ENCODE measurements at regions not wholly inside any gene's neighbourhood (a gene's known extent, or its start where the extent isn't known, plus 50 kb on each side); places are given as distances from the start of the nearest gene placed in this dataset.

GRCh38 chr9:78857373-78858225 lies 560.7 kb downstream of the PSAT1 start:
- Histone ChIP-seq H3K27ac (ENCODE audit: low read depth in 1 of 2, low read length in 2 of 2) (no peak overlapping the region), H3K4me3 (ENCODE audit: low read length in 2 of 2) (no peak overlapping the region), H3K9me3 (ENCODE audit: control insufficient read depth, low read length) (peaks cover 2% of the 10 kb centered on the region), H3K27me3 (ENCODE audit: control insufficient read depth in 1 of 2, insufficient read depth in 2 of 2, low read length in 1 of 2) (no peaks in the 10 kb centered on the region), H3K4me1 (ENCODE audit: control insufficient read depth in 1 of 2, insufficient read depth in 2 of 2, low read length in 2 of 2) (no peaks in the 10 kb centered on the region), H3K36me3 (ENCODE audit: control insufficient read depth in 1 of 2, insufficient read depth in 2 of 2, low read length in 1 of 2) (no peaks in the 10 kb centered on the region)
- 39 to 42% methylated on average over 23 of the region's 23 CpGs for WGBS, 2 donors
- no peak for ATAC-seq (ENCODE audit: low FRiP score)
- DNase-seq, result no peak
- intact Hi-C loops (cut with DNase I), result no loop called here

DNA sequence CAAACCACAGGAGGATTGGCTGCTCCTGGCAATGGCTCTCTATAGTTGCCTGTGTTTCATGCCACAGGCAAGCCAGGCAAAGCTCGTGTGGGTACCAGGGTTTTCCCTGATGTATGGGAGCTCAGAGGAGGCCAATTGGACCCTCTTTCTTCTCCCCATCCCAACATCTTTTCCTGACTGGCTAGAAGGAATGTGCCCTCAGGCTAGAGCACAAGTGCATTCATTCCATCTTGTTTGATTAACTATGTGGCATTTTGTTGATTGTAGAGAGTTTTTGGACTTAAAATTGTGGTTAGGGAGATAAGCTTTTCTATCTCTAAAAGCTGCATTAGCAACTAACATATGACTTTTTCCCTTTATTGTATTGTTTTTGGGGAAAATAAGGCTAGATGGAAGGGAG lies 561.3 kb downstream of the PSAT1 start:
- 8 to 33% methylated on average over 1 of the region's 1 CpG for WGBS, 2 donors
- intact Hi-C loops (cut with DNase I), result no loop called here
- Histone ChIP-seq H3K4me3 (ENCODE audit: low read length in 2 of 2) (no peak overlapping the region), H3K27ac (ENCODE audit: low read depth in 1 of 2, low read length in 2 of 2) (no peak overlapping the region), H3K4me1 (ENCODE audit: control insufficient read depth in 1 of 2, insufficient read depth in 2 of 2, low read length in 2 of 2) (no peaks in the 10 kb centered on the region), H3K36me3 (ENCODE audit: control insufficient read depth in 1 of 2, insufficient read depth in 2 of 2, low read length in 1 of 2) (no peaks in the 10 kb centered on the region), H3K27me3 (ENCODE audit: control insufficient read depth in 1 of 2, insufficient read depth in 2 of 2, low read length in 1 of 2) (no peaks in the 10 kb centered on the region), H3K9me3 (ENCODE audit: control insufficient read depth, low read length) (peaks cover 2% of the 10 kb centered on the region)
- ATAC-seq (ENCODE audit: low FRiP score) (no peak), DNase-seq (no peak)

DNA sequence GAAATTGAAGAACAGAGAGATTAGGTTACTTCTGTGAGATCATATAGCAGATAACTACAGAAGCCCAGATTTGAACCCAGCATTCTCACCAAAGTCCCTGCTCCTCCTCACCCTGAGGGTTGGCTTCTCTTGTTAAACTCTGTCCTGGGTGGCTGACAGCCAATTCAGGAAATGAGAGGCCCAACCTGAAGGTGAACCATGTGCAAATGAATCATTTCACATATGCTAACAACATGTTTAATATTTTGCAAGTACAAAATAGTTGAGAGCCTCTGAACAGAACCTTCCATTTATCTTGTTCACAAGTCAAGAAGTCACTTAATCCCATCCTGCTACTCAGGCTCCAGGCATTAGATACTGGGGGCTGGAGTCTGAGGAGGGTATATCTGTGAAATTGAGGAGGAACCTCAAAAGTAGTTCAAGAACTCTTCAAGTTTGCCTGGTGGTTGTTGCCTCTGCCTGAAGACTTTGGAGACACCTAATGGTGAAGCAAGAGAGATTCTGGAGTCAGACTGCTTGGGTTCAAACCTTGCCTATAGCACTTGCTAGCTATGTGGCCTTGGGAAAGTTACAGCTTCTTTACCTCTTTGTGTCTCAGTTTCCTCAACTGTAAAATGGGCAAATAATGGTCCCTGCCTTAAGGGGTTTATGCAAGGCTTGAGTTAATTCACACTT lies 564.0 kb downstream of the PSAT1 start:
- Histone ChIP-seq H3K27ac (ENCODE audit: low read depth in 1 of 2, low read length in 2 of 2) (no peak overlapping the region), H3K27me3 (ENCODE audit: control insufficient read depth in 1 of 2, insufficient read depth in 2 of 2, low read length in 1 of 2) (no peaks in the 10 kb centered on the region), H3K36me3 (ENCODE audit: control insufficient read depth in 1 of 2, insufficient read depth in 2 of 2, low read length in 1 of 2) (no peaks in the 10 kb centered on the region), H3K4me1 (ENCODE audit: control insufficient read depth in 1 of 2, insufficient read depth in 2 of 2, low read length in 2 of 2) (no peaks in the 10 kb centered on the region), H3K9me3 (ENCODE audit: control insufficient read depth, low read length) (peaks cover 2% of the 10 kb centered on the region), H3K4me3 (ENCODE audit: low read length in 2 of 2) (no peak overlapping the region)
- intact Hi-C loops (cut with DNase I), result no loop called here
- no peak for ATAC-seq (ENCODE audit: low FRiP score)
- DNase-seq, result no peak

DNA sequence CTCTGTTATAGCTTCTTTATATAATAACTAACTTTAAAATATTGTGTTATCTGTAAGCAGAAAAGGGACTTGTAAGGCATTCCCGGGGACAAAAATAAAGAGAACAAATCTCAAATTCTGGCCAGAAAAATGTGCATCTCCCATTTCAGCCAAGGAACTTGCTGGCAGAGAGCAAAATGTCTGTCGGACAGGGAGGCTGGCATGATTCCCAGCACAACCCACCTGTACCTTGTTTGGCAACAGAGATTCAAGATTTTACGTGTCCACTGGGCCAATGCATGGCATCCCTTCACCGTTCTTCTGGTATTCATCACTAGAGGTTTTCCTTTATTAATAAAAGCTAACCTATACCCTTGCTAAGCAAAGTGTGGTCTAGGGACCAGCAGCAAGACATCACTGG lies 566.6 kb downstream of the PSAT1 start:
- ATAC-seq (ENCODE audit: low FRiP score), result no peak
- Histone ChIP-seq H3K36me3 (ENCODE audit: control insufficient read depth in 1 of 2, insufficient read depth in 2 of 2, low read length in 1 of 2) (no peaks in the 10 kb centered on the region), H3K27ac (ENCODE audit: low read depth in 1 of 2, low read length in 2 of 2) (no peak overlapping the region), H3K27me3 (ENCODE audit: control insufficient read depth in 1 of 2, insufficient read depth in 2 of 2, low read length in 1 of 2) (no peaks in the 10 kb centered on the region), H3K4me1 (ENCODE audit: control insufficient read depth in 1 of 2, insufficient read depth in 2 of 2, low read length in 2 of 2) (no peaks in the 10 kb centered on the region), H3K4me3 (ENCODE audit: low read length in 2 of 2) (no peak overlapping the region), H3K9me3 (ENCODE audit: control insufficient read depth, low read length) (peaks cover 2% of the 10 kb centered on the region)
- no peak for DNase-seq
- intact Hi-C loops (cut with DNase I), result no loop called here
- 39 to 47% methylated on average over 4 of the region's 4 CpGs for WGBS, 2 donors

GRCh38 chr9:78865737-78866136 lies 568.8 kb downstream of the PSAT1 start:
- intact Hi-C loops (cut with DNase I), result no loop called here
- Histone ChIP-seq H3K27me3 (ENCODE audit: control insufficient read depth in 1 of 2, insufficient read depth in 2 of 2, low read length in 1 of 2) (no peaks in the 10 kb centered on the region), H3K36me3 (ENCODE audit: control insufficient read depth in 1 of 2, insufficient read depth in 2 of 2, low read length in 1 of 2) (no peaks in the 10 kb centered on the region), H3K9me3 (ENCODE audit: control insufficient read depth, low read length) (no peaks in the 10 kb centered on the region), H3K4me3 (ENCODE audit: low read length in 2 of 2) (no peak overlapping the region), H3K4me1 (ENCODE audit: control insufficient read depth in 1 of 2, insufficient read depth in 2 of 2, low read length in 2 of 2) (no peaks in the 10 kb centered on the region), H3K27ac (ENCODE audit: low read depth in 1 of 2, low read length in 2 of 2) (no peak overlapping the region)
- ATAC-seq (ENCODE audit: low FRiP score) (no peak), DNase-seq (no peak)
- WGBS, 2 donors, result 43 to 50% methylated on average over 2 of the region's 2 CpGs

- intact Hi-C loops (cut with DNase I), result no loop called here
- Histone ChIP-seq H3K9me3 (ENCODE audit: control insufficient read depth, low read length) (no peaks in the 10 kb centered on the region), H3K27me3 (ENCODE audit: control insufficient read depth in 1 of 2, insufficient read depth in 2 of 2, low read length in 1 of 2) (no peaks in the 10 kb centered on the region), H3K36me3 (ENCODE audit: control insufficient read depth in 1 of 2, insufficient read depth in 2 of 2, low read length in 1 of 2) (no peaks in the 10 kb centered on the region), H3K27ac (ENCODE audit: low read depth in 1 of 2, low read length in 2 of 2) (no peak overlapping the region), H3K4me3 (ENCODE audit: low read length in 2 of 2) (no peak overlapping the region), H3K4me1 (ENCODE audit: control insufficient read depth in 1 of 2, insufficient read depth in 2 of 2, low read length in 2 of 2) (no peaks in the 10 kb centered on the region)
- DNase-seq (peak in 1 of 2 donors; percentile 35), ATAC-seq (ENCODE audit: low FRiP score) (no peak)
- 18 to 23% methylated on average over 6 of the region's 6 CpGs for WGBS, 2 donors
These were observed 569.5 kb downstream of the PSAT1 start for GRCh38 chr9:78866207-78867132.

- DNase-seq (no peak), ATAC-seq (ENCODE audit: low FRiP score) (no peak)
- intact Hi-C loops (cut with DNase I), result no loop called here
These were observed 574.1 kb downstream of the PSAT1 start for GRCh38 chr9:78871086-78871451.

DNA sequence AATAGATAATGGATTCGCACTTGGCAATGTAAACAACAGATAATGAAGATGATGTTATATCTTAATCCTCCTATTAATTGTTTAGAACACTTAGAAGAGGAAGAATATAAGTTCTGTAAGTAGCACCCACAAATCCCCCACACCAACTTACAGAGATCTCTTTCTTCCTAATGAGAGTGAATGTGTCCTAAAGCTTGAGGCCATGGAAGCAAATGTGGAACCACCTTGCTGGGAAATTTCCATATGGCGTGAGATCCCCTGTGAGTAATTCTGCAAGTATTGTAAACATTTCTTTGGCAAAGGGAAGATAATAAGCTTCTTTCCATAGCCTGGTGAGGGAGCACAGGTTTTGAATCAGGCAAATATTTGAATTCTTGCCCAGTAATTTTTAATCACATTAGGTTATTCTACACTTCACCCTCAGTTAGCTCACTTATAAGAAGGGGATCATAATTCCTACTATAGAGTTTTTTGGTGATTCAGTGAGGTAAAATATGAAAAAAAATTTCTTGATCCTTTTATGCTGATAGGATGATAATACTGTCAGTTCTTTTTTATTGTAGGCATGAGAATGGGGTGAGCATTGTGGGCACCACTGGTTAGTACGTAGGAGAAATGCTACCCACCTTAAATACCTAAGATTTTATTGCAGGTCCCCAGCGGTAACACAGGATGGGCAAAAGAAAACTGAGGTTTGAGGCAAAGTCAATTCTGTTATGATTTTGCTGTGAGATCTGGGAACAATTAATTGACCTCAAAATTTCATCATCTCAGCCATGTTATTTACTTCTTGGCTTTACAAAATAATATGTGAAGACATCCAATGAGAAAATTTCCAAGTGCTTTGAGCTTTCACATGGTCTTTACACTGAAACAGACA lies 574.8 kb downstream of the PSAT1 start:
- H3K27ac ChIP-seq (ENCODE audit: low read depth in 1 of 2, low read length in 2 of 2), result no peak overlapping the region
- DNase-seq (no peak), ATAC-seq (ENCODE audit: low FRiP score) (no peak)
- intact Hi-C loops (cut with DNase I), result no loop called here
- H3K36me3 ChIP-seq (ENCODE audit: control insufficient read depth in 1 of 2, insufficient read depth in 2 of 2, low read length in 1 of 2), result no peaks in the 10 kb centered on the region
- H3K4me1 ChIP-seq (ENCODE audit: control insufficient read depth in 1 of 2, insufficient read depth in 2 of 2, low read length in 2 of 2), result no peaks in the 10 kb centered on the region
- 71 to 73% methylated on average over 4 of the region's 4 CpGs for WGBS, 2 donors
- no peaks in the 10 kb centered on the region for H3K9me3 ChIP-seq (ENCODE audit: control insufficient read depth, low read length)
- no peak overlapping the region for H3K4me3 ChIP-seq (ENCODE audit: low read length in 2 of 2)
- H3K27me3 ChIP-seq (ENCODE audit: control insufficient read depth in 1 of 2, insufficient read depth in 2 of 2, low read length in 1 of 2), result no peaks in the 10 kb centered on the region

More at GRCh38 chr9:78871086-78871451, 574.1 kb downstream of the PSAT1 start:
- H3K27ac ChIP-seq (ENCODE audit: low read depth in 1 of 2, low read length in 2 of 2), result no peak overlapping the region
- no peaks in the 10 kb centered on the region for H3K27me3 ChIP-seq (ENCODE audit: control insufficient read depth in 1 of 2, insufficient read depth in 2 of 2, low read length in 1 of 2)
- H3K9me3 ChIP-seq (ENCODE audit: control insufficient read depth, low read length), result no peaks in the 10 kb centered on the region
- no peaks in the 10 kb centered on the region for H3K4me1 ChIP-seq (ENCODE audit: control insufficient read depth in 1 of 2, insufficient read depth in 2 of 2, low read length in 2 of 2)
- H3K4me3 ChIP-seq (ENCODE audit: low read length in 2 of 2), result no peak overlapping the region
- no peaks in the 10 kb centered on the region for H3K36me3 ChIP-seq (ENCODE audit: control insufficient read depth in 1 of 2, insufficient read depth in 2 of 2, low read length in 1 of 2)
